HG02642 (cell line): ENCODE measurements at regions not wholly inside any gene's neighbourhood (a gene's known extent, or its start where the extent isn't known, plus 50 kb on each side); places are given as distances from the start of the nearest gene placed in this dataset.

Source experiments
- ATAC-seq: cut with Tn5 transposase; IDR thresholded peaks from one replicate; pipeline ENCODE4 v1.9.1; 2021; ENCODE audit warnings: mild to moderate bottlenecking; ENCODE audit not compliant: unreplicated experiment, poor library complexity

DNA sequence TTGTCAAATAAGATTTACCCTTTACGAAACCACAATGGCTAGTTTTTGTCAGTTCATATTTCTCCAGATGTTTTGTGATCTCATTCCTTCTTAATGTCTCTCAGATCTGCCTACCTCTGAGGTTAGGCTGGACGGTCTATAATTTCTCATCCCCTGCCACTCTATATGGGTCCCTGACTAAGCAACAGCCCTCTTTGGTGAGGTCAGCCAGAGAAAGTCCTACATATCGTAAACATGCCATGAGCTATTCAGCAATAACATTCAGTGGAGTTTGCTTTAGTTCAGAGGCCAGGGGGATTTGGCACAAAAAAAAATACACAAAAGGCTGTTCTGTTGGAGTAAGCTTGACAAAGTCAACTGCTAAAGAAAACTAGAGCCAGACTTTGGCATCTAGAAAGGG is 192.1 kb upstream of the NCKAP5 start:
- no peak for ATAC-seq

DNA sequence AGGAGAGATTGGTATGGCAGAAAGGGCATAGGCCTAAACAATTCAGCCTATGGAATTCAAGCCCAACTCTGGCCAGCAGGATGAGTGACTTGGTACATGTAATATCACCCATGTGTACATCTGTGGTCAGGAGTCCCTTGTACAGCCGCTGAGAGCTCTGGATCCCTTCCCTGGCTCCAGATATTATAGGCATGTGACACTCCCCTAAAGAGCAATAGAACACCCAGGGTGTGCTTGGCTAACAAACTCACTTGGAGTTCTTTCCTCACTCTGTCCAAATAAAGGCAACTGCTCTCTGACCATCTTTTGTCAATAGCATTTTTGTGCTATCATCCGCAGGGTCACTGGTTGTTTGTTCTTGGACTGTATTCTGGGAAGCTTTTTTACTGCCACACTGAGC is 197.4 kb upstream of the NCKAP5 start:
- no peak for ATAC-seq

DNA sequence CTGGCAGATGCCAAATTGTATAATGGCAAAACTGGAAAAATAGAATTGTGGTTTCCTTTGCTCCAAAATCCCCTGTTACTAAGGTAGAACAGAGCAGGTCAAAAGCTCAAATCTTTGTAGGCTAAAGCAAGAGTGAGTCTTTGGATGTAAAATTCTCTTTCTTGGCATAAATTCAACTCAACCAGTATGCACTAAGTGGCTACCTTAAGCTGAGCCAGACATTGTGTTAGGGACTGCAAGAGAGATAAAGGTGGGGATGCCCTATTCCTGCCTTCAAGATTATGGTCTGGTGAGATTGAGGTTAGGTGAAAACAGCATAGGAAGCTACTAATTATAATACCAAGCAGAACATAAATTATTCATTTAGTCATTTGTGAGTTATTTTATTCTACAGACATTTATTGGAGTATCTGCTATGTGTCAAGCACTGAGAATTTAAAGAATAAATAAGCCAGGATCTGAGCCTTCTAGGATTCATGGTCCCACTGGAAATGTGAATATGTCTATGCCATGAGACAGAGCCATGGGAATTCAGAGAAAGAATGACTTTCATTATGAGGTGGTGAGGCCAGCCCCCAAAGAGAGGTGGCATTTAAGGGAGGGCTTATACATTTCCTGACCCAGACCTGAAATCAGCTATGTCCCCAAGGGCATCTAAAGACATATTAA is 198.0 kb upstream of the NCKAP5 start:
- ATAC-seq, result no peak

DNA sequence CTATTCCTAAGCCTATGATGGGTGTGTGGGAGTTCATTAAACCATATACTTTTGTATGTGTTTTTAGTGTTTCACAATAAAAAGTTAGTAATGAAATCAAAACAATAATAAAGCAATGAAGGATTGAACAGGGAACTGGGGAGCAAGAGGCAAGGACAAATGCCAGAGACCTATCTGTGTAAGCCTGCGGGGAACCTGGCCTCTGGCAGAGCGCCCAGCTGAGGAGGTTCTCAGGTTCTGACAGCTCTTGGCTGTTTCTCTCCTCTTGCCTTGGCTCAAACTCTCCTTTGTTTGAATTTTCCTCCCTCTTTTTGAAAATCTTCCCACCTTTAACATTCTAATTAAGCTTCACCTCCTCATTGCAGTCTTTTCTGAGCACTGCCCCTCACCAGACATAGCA is 200.0 kb upstream of the NCKAP5 start:
- no peak for ATAC-seq

DNA sequence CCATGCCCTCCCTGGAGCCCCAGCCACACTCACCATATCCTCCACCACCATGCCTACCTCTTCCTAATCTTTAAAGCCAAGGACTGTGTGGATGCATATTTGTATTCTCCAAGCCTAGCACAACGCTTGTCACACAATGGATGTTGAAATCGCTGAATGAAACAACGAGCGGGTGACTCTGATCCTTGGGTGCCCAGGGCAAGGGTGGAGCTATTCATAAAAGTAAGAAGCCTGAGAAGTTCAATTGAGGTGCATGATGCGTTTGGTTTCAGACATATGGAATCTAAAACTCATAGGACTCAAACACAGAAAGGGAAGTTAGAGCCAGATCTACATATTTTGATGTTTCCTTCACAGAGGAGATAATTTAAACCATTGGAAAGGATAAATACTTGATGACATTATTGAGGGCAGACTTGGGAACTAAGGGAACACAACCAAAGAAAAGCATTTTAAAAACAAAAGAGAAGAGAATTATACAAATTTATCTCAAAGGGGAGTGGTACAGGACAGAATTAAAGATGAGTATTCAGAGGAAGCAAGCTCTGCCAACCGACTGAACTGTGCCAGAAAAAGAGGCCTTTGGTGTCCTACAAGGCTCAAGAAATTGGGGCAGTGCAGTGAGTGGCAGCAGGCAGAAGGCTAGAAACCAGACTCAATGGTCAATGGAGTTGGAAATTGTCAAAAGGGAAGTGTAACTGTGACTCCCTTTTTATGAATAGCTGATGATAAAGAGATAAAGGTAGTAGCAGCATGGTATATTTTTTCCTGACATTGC is 200.6 kb upstream of the NCKAP5 start:
- no peak for ATAC-seq

DNA sequence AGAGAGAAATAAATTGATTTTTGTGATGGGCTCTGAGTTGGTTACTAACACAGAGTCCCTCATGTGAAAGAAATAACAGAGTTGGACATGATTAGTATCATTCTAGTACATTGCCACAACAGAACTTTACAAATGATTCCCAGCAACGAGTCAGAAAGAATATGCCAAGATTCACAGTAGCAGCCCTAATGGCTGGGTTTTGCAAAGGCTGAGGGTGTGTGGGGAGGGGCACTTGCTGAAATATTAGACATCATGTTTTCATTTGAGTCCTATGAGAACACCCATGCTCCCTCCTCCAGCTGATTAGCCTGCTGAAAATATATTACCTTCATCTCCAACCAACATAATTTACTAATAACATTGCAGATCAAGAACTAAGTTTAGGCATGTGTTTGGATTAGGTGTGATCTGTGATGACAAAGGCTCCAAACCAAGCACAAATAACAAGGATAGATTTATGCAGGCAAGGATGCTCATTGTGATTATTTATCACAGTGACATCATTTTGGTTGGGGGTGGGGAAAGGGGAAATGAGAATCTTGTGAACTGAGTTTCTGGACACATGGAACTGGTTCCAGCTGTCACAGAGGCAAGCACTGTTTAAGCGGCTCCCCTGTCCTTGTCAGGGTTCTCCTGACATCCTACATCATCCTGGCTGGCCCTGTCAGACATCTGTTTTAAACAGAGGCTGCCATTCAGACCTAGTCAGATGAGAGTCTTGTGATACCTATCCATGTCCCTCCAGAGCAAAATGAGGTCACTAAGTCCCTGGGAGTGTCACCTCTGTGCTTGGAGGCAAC is 205.8 kb upstream of the NCKAP5 start:
- ATAC-seq, result no peak

DNA sequence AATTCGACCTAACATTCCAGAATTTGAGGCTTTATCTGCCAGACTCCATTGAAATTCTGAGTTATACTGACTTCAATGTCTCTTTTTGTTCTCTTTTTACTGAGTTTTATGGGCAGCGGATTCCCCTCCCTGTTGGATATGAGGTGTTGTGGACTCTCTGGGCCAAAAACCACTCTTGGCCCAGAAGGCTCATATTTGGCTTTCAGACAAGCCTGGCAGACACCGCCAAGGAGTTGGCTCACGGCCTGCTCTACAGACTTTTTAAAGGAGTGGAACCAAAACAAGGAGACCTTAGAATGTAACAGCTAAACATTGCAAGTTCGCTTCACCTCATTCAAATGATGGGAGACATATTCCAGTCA is 206.4 kb upstream of the NCKAP5 start:
- ATAC-seq, result no peak

DNA sequence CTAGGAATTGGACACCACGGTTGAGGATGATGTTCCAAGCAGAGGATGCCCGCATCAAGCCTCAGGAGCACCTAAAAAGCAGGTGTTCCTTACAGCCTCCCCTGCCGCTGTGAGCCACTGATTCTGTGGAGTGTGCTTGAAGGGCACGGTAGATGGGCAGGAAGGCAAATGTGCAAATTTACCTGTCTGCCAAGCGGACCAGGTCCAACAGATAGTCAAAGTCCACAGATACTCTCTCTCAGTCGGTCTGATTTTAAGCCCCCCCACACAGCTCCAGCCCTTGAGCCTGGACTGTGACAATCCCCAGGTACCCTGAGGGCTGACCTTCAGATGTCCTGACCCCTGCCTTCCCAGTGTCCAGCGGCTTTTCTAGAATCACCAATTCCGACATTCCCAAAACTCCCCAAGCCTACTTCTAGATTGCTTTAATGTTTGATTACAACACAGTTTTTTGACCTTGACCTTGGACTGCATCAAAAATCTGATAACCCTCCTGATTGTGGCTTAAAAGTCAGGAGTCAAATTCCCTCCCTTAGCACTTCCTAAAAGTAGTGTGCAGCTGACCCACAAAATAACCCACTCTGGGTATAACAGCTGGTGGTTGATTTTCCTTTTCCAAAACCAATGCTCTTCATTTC is 208.8 kb upstream of the NCKAP5 start:
- no peak for ATAC-seq

DNA sequence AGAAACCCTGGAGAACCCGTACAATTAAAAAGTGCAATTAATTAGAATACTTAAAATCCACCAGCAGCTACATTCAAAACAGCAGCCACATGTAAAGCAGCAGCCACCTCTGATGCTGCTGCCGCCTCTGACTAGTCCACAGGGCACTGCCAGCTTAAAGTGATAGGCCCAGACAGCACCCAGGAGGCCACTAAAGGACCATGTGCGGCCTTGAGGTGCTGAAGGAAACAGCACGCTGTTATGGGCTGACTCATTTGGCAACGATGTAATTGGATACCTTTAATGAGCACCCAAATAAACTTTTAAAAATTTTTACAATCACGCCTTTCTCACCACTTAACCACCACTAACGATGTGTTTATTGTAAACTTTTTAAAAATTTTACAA is 209.3 kb upstream of the NCKAP5 start:
- ATAC-seq, result no peak

DNA sequence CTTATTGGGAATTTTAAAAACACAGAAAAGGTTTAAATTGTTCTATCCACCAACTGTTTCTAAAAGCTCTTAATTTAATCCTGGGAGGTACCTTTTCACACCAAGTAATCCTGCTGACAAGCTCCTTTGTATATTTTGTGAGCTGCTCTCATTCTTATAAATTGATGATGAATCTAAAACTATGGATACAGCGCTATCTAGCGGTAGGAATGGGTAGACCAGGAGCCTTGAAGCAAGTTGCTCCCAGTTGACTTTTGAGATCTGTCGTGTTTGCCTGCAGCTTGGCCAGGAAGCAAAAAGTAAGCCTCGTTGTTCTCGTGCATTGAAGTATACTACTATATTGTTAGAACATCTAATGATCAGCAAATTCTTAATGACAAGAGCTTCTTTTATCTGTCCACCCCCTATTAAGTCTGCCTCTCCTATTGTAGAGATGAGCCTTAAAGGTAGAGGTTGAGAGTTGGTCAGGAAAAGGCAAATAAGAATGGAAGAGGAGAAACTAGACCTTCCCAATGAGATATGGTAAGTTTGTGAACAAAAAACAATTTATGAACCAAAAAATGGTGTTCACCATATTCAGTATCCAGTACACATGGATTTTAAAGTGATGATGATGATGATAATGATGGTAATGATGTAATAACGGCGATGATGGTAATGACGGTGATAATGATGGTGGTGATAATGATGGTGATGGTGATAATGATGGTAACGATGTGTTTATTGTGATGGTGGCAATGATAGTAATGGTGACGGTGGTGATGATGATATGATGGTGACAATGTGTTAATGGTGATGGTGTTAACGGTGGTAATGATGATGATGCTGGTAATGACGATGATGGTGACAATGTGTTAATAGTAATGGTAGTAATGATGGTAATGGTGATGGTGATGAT is 212.1 kb upstream of the NCKAP5 start:
- ATAC-seq, result peak; percentile 65

DNA sequence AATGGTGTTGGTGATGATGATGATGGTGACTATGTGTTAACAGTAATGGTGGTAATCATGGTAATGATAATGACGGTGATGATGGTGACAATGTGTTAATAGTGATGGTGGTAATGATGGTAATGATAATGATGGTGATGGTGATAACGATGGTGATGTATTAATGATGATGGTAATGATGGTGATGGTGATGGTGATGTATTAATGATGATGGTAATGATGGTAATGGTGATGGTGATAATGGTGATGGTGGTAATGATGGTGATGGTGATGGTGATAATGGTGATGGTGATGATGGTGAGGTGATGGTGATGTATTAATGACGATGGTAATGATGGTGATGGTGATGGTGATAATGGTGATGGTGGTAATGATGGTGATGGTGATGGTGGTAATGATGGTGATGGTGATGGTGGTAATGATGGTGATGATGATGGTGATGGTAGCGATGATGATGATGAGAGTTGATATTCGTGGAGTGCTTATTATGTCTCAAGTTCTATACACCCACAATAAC is 212.8 kb upstream of the NCKAP5 start:
- no peak for ATAC-seq

DNA sequence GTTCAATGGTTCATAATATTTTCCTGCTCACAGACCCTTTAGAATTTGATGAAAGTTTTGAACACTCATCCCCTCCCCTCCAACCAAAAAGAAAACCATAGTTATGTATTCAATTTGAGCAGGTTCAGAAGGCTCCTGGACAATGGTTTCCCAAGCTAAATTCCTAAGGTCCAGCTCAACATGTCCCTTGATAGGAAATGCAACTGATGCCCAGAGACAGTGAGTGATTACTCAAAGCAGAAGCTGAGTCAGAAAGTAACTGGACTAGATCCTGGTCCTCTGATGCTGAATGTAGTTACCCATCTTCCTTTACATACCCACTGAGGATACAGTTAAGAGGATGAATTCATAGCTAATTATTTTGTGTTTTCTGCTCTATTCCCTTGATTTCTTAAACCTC is 218.9 kb upstream of the NCKAP5 start:
- ATAC-seq, result no peak

DNA sequence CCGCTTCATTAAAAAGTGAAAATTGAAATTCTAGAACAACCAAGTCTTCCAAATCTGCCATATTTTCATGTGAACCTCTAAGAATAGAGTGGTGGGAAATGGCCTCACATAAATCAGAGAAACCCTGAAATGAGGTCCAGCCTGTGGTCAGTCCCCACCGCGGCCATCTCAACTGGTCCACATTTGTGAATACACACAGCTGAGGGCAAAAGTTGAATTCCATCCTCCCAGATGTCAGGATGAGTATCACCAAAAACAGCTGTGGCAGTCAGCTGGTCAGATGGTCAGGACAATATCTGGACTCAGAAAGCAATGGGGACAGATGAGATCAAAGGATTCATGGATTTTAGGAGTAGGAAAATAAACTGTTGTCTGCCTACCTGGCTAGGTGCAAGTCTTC is 219.4 kb upstream of the NCKAP5 start:
- ATAC-seq, result no peak

DNA sequence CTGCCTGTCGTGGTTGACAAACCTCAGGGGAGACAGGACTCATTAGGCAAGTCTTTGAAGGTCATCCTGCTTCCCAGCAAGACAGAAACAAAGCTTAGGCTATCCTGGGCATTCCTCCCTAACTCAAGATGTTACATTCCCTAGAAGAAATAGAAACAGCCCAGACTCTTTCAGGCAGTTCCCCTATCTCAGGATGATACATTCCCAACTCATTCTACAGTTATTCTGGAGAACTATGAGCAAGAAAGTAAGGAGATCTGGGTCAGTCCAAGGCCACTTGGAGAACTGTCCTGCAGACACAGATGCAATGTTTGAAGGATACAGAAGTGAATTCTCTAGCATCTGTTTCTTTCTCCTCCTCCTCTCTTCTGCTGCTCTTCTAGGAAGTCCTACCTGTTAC is 220.1 kb upstream of the NCKAP5 start:
- ATAC-seq, result no peak

DNA sequence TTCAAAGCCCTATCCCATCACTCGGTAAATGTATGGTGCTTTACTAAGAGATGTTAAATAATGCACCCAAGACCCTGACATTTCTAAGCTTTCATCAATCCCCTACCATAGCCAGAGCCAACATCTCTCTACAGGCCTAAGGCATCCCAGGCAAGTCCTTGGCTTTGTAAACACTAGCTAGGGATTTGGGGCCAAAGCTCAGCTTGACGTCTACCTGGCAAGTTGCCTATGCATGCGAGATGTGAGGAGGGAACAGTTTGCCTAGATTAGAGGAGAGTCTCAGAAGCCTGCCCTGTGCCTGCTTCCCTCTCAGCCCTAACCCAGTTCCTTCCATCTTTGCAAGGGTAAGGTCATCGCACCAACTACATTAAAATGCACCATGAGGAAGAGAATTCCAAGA is 221.5 kb upstream of the NCKAP5 start:
- no peak for ATAC-seq

DNA sequence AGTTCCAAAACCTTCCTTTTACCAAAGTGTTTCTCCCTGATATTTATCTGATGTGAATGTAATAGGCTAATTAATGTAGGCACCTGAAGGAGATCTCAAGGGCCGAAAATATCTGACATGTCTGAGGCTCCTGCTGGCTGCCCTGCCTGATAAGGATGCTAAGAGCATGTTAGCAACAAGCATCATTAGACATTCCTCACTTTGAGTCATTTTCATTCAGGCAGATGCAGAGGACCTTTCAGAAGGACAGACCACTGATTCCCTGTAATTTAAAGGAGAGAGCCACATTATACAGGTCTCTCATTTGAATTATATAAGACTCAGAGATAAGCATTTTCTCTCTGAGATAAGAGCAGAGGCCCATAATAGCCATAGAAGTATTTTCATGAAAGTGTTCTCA is 222.4 kb upstream of the NCKAP5 start:
- no peak for ATAC-seq

DNA sequence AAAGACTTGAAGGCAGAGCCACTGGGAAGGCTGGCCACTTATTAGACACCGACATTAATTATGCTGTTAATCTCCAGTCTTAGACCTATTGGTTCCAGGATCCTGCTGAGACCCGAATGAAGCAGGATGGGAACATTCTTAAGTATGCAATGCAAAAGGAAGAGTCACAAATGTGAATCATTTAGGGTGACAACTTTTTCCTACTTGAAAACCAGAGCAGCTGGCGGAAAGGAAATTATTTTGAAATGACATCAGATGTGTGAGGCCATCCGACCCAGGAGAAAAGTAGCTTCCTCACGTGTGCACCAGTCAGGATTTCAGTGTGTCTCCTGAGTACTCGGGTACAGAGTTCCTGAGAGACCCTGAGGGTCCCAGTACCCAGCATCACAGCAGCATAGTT is 222.9 kb upstream of the NCKAP5 start:
- ATAC-seq, result no peak

DNA sequence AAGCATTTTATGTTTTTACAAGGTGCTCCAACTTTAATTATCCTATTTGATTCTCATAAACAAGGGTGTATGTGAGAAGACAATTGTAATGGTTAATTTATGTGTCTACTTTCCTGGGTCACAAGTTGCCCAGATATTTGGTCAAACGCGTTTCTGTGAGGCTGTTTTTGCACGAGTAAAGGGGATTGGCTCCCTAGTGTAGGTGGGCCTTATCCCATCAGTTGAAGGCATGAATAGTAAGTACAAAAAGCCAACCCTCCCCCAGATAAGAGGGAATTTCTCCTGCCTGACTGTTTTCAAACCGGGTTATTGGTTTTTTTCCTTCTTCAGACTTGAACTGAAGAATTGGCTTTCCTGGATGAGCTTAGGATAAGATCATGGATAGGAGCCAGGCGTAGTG is 224.0 kb upstream of the NCKAP5 start:
- no peak for ATAC-seq

DNA sequence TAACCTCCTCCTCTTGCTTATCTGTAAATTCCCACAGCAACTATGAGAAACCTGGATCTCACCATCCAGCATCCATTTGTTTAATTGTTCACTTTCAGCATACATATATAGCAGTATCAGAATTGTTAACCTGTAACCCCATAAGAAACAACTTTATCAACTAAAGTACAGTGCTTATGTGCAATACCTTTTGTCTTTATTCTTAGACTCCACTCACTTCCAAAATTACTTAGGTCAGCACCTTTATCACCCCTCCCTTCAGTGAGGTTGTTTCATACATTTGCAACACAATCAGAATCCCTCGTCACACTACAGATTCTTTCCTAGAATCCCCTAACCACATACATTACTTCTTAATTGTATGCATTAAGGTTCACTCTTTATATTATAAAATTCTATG is 225.9 kb upstream of the NCKAP5 start:
- no peak for ATAC-seq

DNA sequence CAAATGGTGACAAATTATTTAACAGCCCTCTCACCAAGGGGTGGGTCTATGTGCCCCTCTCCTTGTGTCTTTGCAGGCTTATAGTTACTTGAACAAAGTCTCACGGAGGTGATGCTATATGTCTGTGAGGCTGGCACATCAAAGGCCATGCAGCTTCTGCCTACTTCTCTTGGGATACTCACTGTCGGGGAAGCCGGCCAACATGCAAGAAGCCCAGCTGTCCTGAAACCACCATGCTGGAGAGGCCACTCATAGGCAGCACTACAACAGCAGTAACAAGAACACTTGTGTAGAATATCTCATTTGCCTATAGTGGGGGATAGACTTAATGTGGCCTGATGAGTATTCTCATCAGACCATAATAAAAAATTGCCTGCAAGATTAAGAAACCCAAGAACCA is 233.7 kb upstream of the NCKAP5 start:
- ATAC-seq, result no peak
